Keratinocyte (primary cell): ENCODE measurements at regions not wholly inside any gene's neighbourhood (a gene's known extent, or its start where the extent isn't known, plus 50 kb on each side); places are given as distances from the start of the nearest gene placed in this dataset.

ENCODE experiments used
- EZH2 ChIP-seq: IDR thresholded peaks from one replicate; pipeline ENCODE4 v1.6.1; 2012; ENCODE audit warnings: inconsistent platforms, mild to moderate bottlenecking, low read length, moderate library complexity
- TF ChIP-seq, protein P1 (sequence below), 3 experiments: IDR thresholded peaks in 1 of 3; conservative IDR thresholded peaks in 1 of 3; optimal IDR thresholded peaks in 1 of 3; 2 replicates in 2 of 3; 3 replicates in 1 of 3; pipeline versions ENCODE3 to v1.5.1; 2011; ENCODE audit warnings: low read length in 3 of 3, mild to moderate bottlenecking in 3 of 3, moderate library complexity in 2 of 3, control low read depth in 1 of 3, inconsistent platforms in 1 of 3; ENCODE audit not compliant: insufficient read depth in 2 of 3; ENCODE audit errors: extremely low read depth in 1 of 3

GRCh38 chr13:95451656-95452055 is 100.9 kb upstream of the CLDN10 start:
- TF ChIP-seq, protein P1, sequence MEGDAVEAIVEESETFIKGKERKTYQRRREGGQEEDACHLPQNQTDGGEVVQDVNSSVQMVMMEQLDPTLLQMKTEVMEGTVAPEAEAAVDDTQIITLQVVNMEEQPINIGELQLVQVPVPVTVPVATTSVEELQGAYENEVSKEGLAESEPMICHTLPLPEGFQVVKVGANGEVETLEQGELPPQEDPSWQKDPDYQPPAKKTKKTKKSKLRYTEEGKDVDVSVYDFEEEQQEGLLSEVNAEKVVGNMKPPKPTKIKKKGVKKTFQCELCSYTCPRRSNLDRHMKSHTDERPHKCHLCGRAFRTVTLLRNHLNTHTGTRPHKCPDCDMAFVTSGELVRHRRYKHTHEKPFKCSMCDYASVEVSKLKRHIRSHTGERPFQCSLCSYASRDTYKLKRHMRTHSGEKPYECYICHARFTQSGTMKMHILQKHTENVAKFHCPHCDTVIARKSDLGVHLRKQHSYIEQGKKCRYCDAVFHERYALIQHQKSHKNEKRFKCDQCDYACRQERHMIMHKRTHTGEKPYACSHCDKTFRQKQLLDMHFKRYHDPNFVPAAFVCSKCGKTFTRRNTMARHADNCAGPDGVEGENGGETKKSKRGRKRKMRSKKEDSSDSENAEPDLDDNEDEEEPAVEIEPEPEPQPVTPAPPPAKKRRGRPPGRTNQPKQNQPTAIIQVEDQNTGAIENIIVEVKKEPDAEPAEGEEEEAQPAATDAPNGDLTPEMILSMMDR (optimal IDR thresholded peaks at IDR 0.05 in 1 of 3, IDR thresholded peaks at IDR 0.05 in 1 of 3, conservative IDR thresholded peaks at IDR 0.05 in 1 of 3; ENCODE audit: extremely low read depth in 1 of 3, insufficient read depth in 2 of 3, low read length in 3 of 3), result no peak
- TF ChIP-seq EZH2, result no peak
